Neural cell (in vitro differentiated cells): ENCODE measurements at regions not wholly inside any gene's neighbourhood (a gene's known extent, or its start where the extent isn't known, plus 50 kb on each side); places are given as distances from the start of the nearest gene placed in this dataset.

ENCODE experiments used
- H2AFZ ChIP-seq: fragments of 200-600, 300-800 bp; sonication (generic), shearing (Covaris generic); 2 replicates; pipeline ENCODE4 v1.6.0; 2014; ENCODE audit warnings: low read depth, mild to moderate bottlenecking, antibody characterized with exemption, low read length, moderate library complexity
- H3F3A ChIP-seq: fragments of 200-600 bp; shearing (Covaris generic); 2 replicates; pipeline ENCODE4 v1.6.1; 2016; ENCODE audit warnings: mild to moderate bottlenecking, moderate library complexity, mixed read lengths, antibody characterized with exemption, low read length; ENCODE audit not compliant: insufficient read depth, poor library complexity, severe bottlenecking
- H3K27ac ChIP-seq: fragments of 200-600, 300-800 bp; sonication (generic), shearing (Covaris generic); 2 replicates; pipeline ENCODE4 v1.5.1; 2014; ENCODE audit warnings: mild to moderate bottlenecking, low read length, moderate library complexity
- H3K27me3 ChIP-seq: fragments of 300-800, 200-600 bp; sonication (generic), shearing (Covaris generic); 2 replicates; pipeline ENCODE4 v1.6.0; 2014; ENCODE audit warnings: mild to moderate bottlenecking, low read depth, low read length, moderate library complexity; ENCODE audit not compliant: insufficient read depth
- H3K36me3 ChIP-seq: fragments of 300-800, 200-600 bp; sonication (generic), shearing (Covaris generic); 2 replicates; pipeline ENCODE4 v1.5.1; 2014; ENCODE audit warnings: mild to moderate bottlenecking, antibody characterized with exemption, low read length, moderate library complexity; ENCODE audit not compliant: insufficient read depth
- H3K4me2 ChIP-seq: fragments of 300-800, 200-600 bp; sonication (generic), shearing (Covaris generic); 2 replicates; pipeline ENCODE4 v1.6.0; 2014; ENCODE audit warnings: mild to moderate bottlenecking, low read length
- H3K4me3 ChIP-seq: fragments of 300-800, 200-600 bp; sonication (generic), shearing (Covaris generic); 2 replicates; pipeline ENCODE4 v1.5.1; 2014; ENCODE audit warnings: mild to moderate bottlenecking, low read length, moderate library complexity
- H3K79me2 ChIP-seq: fragments of 200-600 bp; shearing (Covaris generic); replicated peaks from 2 replicates; pipeline ENCODE4 v1.6.0; 2014; ENCODE audit warnings: mild to moderate bottlenecking, low read length, moderate library complexity; ENCODE audit not compliant: insufficient read depth
- H3K9ac ChIP-seq: fragments of 300-800, 200-600 bp; sonication (generic), shearing (Covaris generic); 2 replicates; pipeline ENCODE4 v1.6.1; 2016; ENCODE audit warnings: mild to moderate bottlenecking, low read length, mixed read lengths
- H3K9me2 ChIP-seq: fragments of 200-600 bp; shearing (Covaris generic); 2 replicates; pipeline ENCODE4 v1.6.1; 2016; ENCODE audit warnings: mild to moderate bottlenecking, low read length, mixed read lengths; ENCODE audit not compliant: insufficient read depth
- H3K9me3 ChIP-seq: fragments of 200-600, 300-800 bp; sonication (generic), shearing (Covaris generic); 2 replicates; pipeline ENCODE4 v1.6.1; 2016; ENCODE audit warnings: mild to moderate bottlenecking, mixed run types, low read length, moderate library complexity, mixed read lengths
- H4K20me1 ChIP-seq: fragments of 200-600 bp; shearing (Covaris generic); 2 replicates; pipeline ENCODE4 v1.6.1; 2016; ENCODE audit warnings: mild to moderate bottlenecking, mixed run types; ENCODE audit not compliant: insufficient read depth
- EP300 ChIP-seq: fragments of 450-650 bp; conservative IDR thresholded peaks from 2 replicates; pipeline ENCODE4 v1.6.1; 2014; ENCODE audit warnings: antibody characterized with exemption, mild to moderate bottlenecking, moderate library complexity; ENCODE audit not compliant: poor library complexity, severe bottlenecking
- EZH2 ChIP-seq: fragments of 200-600, 300-800 bp; shearing (Covaris generic), sonication (generic); IDR thresholded peaks from 2 replicates; pipeline ENCODE4 v1.6.1; 2014; ENCODE audit warnings: antibody characterized with exemption, low read length, borderline replicate concordance, mild to moderate bottlenecking; ENCODE audit not compliant: insufficient read depth, poor library complexity, severe bottlenecking
- MXI1 ChIP-seq: fragments of 450-650 bp; conservative IDR thresholded peaks from 2 replicates; pipeline ENCODE4 v1.6.1; 2014; ENCODE audit warnings: antibody characterized with exemption, mild to moderate bottlenecking; ENCODE audit not compliant: poor library complexity, severe bottlenecking
- POLR2AphosphoS5 ChIP-seq: IDR thresholded peaks from 2 replicates; pipeline ENCODE4 v1.6.1; 2012
- RAD21 ChIP-seq: fragments of 450-650 bp; conservative IDR thresholded peaks from 2 replicates; pipeline ENCODE4 v1.6.1; 2014; ENCODE audit warnings: antibody characterized with exemption, mild to moderate bottlenecking, moderate library complexity
- SMC3 ChIP-seq: fragments of 450-650 bp; conservative IDR thresholded peaks from 2 replicates; pipeline ENCODE4 v1.6.1; 2014; ENCODE audit warnings: antibody characterized with exemption, mild to moderate bottlenecking, moderate library complexity; ENCODE audit not compliant: poor library complexity
- TAF1 ChIP-seq: IDR thresholded peaks from 2 replicates; pipeline ENCODE4 v1.6.1; 2012; ENCODE audit warnings: low read depth
- TF ChIP-seq, protein P1 (sequence below): IDR thresholded peaks from 2 replicates; pipeline ENCODE4 v1.6.1; 2012; ENCODE audit warnings: borderline replicate concordance
- TF ChIP-seq, protein P2 (sequence below): fragments of 450-650 bp; IDR thresholded peaks from 2 replicates; pipeline ENCODE4 v1.5.1; 2014; ENCODE audit warnings: antibody characterized with exemption, mild to moderate bottlenecking, moderate library complexity; ENCODE audit not compliant: poor library complexity, severe bottlenecking

DNA sequence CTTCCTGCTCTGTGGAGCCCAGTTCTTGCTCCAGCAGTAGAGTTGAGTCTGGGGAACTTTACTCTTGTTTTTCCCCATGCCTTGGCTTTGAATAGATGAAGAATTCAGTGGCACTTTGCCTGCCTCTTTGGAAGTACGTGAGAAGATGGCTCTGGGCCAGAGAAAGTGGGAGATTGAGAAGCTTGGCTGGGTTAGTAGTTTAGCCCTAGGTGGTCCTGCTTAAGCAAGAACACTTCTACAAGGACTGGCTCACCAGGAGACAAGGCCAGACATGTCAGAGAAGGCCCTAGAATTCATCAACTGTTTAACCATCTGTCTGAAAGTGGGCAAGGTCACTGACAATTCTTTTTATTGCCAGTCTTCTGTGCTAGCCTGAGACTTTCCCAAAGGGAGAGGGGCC is 410.3 kb downstream of the TYW1 start:
- Histone ChIP-seq H3K4me2 (no peak overlapping the region), H3K79me2 (no peaks in the 10 kb centered on the region), H3F3A (no peaks in the 10 kb centered on the region), H3K4me3 (no peak overlapping the region), H3K27me3 (no peaks in the 10 kb centered on the region), H4K20me1 (no peaks in the 10 kb centered on the region), H3K9ac (no peak overlapping the region), H3K9me2 (no peaks in the 10 kb centered on the region), H3K27ac (no peak overlapping the region), H2AFZ (no peak overlapping the region), H3K9me3 (peaks cover 8% of the 10 kb centered on the region), H3K36me3 (no peaks in the 10 kb centered on the region)
- TF ChIP-seq POLR2AphosphoS5 = no peak
- TF ChIP-seq TAF1 = no peak
- TF ChIP-seq SMC3 = no peak
- TF ChIP-seq, protein P1, sequence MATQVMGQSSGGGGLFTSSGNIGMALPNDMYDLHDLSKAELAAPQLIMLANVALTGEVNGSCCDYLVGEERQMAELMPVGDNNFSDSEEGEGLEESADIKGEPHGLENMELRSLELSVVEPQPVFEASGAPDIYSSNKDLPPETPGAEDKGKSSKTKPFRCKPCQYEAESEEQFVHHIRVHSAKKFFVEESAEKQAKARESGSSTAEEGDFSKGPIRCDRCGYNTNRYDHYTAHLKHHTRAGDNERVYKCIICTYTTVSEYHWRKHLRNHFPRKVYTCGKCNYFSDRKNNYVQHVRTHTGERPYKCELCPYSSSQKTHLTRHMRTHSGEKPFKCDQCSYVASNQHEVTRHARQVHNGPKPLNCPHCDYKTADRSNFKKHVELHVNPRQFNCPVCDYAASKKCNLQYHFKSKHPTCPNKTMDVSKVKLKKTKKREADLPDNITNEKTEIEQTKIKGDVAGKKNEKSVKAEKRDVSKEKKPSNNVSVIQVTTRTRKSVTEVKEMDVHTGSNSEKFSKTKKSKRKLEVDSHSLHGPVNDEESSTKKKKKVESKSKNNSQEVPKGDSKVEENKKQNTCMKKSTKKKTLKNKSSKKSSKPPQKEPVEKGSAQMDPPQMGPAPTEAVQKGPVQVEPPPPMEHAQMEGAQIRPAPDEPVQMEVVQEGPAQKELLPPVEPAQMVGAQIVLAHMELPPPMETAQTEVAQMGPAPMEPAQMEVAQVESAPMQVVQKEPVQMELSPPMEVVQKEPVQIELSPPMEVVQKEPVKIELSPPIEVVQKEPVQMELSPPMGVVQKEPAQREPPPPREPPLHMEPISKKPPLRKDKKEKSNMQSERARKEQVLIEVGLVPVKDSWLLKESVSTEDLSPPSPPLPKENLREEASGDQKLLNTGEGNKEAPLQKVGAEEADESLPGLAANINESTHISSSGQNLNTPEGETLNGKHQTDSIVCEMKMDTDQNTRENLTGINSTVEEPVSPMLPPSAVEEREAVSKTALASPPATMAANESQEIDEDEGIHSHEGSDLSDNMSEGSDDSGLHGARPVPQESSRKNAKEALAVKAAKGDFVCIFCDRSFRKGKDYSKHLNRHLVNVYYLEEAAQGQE = no peak
- TF ChIP-seq EP300 = no peak
- TF ChIP-seq MXI1 = no peak
- TF ChIP-seq RAD21 = no peak
- TF ChIP-seq EZH2 = no peak
- TF ChIP-seq, protein P2, sequence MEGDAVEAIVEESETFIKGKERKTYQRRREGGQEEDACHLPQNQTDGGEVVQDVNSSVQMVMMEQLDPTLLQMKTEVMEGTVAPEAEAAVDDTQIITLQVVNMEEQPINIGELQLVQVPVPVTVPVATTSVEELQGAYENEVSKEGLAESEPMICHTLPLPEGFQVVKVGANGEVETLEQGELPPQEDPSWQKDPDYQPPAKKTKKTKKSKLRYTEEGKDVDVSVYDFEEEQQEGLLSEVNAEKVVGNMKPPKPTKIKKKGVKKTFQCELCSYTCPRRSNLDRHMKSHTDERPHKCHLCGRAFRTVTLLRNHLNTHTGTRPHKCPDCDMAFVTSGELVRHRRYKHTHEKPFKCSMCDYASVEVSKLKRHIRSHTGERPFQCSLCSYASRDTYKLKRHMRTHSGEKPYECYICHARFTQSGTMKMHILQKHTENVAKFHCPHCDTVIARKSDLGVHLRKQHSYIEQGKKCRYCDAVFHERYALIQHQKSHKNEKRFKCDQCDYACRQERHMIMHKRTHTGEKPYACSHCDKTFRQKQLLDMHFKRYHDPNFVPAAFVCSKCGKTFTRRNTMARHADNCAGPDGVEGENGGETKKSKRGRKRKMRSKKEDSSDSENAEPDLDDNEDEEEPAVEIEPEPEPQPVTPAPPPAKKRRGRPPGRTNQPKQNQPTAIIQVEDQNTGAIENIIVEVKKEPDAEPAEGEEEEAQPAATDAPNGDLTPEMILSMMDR = no peak

DNA sequence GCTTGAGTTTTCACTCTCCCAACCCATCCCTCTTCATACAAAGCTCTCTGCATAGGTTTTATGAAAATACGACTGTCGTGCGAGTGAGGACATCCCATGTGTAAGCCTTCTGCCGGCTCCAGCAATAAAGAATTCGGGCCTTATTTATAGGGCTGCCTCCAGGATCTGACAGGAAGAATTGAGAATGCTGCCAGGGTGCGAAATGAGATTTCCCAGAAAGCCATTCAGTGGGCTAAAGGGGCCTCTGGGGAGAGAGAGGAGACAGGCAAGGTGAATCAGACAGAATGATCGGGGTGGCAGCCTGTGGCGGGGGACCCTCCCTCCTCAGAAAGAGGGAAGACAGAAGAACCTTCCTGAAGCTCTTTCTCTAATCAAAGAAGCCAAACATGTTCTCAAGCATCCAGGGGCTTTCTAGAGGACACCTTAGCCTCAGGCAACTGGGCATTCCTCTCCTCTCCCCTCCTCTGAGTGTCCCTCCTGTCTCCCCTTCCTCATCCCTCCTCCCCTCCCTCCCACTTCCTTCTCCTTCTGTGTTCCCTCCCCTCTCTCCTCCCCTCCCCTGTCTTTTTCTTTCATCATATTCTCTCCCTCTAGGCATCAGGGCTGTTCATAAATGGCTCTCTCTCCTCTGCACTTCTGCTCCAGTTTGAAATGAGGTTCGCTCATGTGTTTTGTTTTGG is 410.9 kb downstream of the TYW1 start:
- Histone ChIP-seq H2AFZ (no peak overlapping the region), H3F3A (no peaks in the 10 kb centered on the region), H3K4me2 (no peak overlapping the region), H3K27ac (no peak overlapping the region), H4K20me1 (no peaks in the 10 kb centered on the region), H3K79me2 (no peaks in the 10 kb centered on the region), H3K9me3 (peaks cover 7% of the 10 kb centered on the region), H3K9ac (no peak overlapping the region), H3K36me3 (no peaks in the 10 kb centered on the region), H3K27me3 (no peaks in the 10 kb centered on the region), H3K9me2 (no peaks in the 10 kb centered on the region), H3K4me3 (no peak overlapping the region)
- TF ChIP-seq EZH2 = no peak
- TF ChIP-seq, protein P1 = no peak
- TF ChIP-seq, protein P2 = no peak
- TF ChIP-seq TAF1 = no peak
- no peak for TF ChIP-seq POLR2AphosphoS5
- TF ChIP-seq EP300 = no peak
- no peak for TF ChIP-seq SMC3
- no peak for TF ChIP-seq MXI1
- no peak for TF ChIP-seq RAD21
